HCT116 (cell line): ENCODE measurements at regions not wholly inside any gene's neighbourhood (a gene's known extent, or its start where the extent isn't known, plus 50 kb on each side); places are given as distances from the start of the nearest gene placed in this dataset.

Experiments
- ATAC-seq: fragments of 200-7000 bp; cut with Tn5 transposase; 2 replicates; pipeline ENCODE4 v1.9.1; 2020; ENCODE audit warnings: mild to moderate bottlenecking, moderate library complexity
- BruUV-seq: library from RNA; stranded (reverse); fragments of 400-500 nt; replicated peaks from 2 replicates; lab custom pipeline; 2021; lab: Mats Ljungman, UMichigan
- CTCF ChIA-PET: fragments of 300-600 bp; sonication (Branson Sonifier 250); formaldehyde crosslinking; loops from one replicate; lab custom pipeline; 2021; ENCODE audit warnings: antibody characterized with exemption; lab: Charles Lee
- POLR2A ChIA-PET: fragments of 300-600, 350-600 bp; sonication (Branson Sonifier 250); formaldehyde crosslinking; loops from one replicate; lab custom pipeline; 2021; ENCODE audit warnings: antibody characterized with exemption; lab: Charles Lee
- RAD21 ChIA-PET, 2 experiments: fragments of 300-600 bp; sonication (Branson Sonifier 250); formaldehyde crosslinking; loops; one replicate each; lab custom pipeline; 2023; ENCODE audit warnings: low total read pairs in 2 of 2; ENCODE audit not compliant: uncharacterized antibody in 2 of 2, unreplicated experiment in 2 of 2, low non-redundant PET in 1 of 2; lab: Charles Lee
- DNase-seq: peaks from one replicate; pipeline ENCODE4 v3.0.0-alpha.2; 2010; ENCODE audit warnings: low read depth, low spot score
- H2AFZ ChIP-seq: fragments of 200-600 bp; shearing (Covaris generic), sonication (generic); 2 replicates; pipeline ENCODE4 v1.6.1; 2017; ENCODE audit warnings: low read depth, mixed run types, mixed read lengths, antibody characterized with exemption, low read length; ENCODE audit not compliant: poor library complexity, severe bottlenecking
- H3K27ac ChIP-seq: 2 replicates; pipeline ENCODE4 v1.5.1; 2012; ENCODE audit warnings: low read depth, low read length
- H3K27me3 ChIP-seq: fragments of 200-600 bp; sonication (generic); 2 replicates; pipeline ENCODE4 v1.6.1; 2016; ENCODE audit warnings: mixed run types, low read length, mixed read lengths; ENCODE audit not compliant: insufficient read depth
- H3K36me3 ChIP-seq, 2 experiments: fragments of 200-500 bp in 1 of 2; fragments of 200-600 bp in 1 of 2; sonication (Bioruptor generic) in 1 of 2; sonication (generic) in 1 of 2; 2 replicates each; pipeline versions ENCODE4 v1.5.1 to v1.6.1; 2014 to 2016; ENCODE audit warnings: low read length in 2 of 2, inconsistent platforms in 1 of 2, mixed read lengths in 1 of 2, mixed run types in 1 of 2; ENCODE audit not compliant: insufficient read depth in 2 of 2, control insufficient read depth in 1 of 2
- H3K4me1 ChIP-seq, 2 experiments: fragments of 200-600 bp in 1 of 2; sonication (generic) in 1 of 2; 2 replicates each; pipeline versions ENCODE4 v1.5.1 to v1.6.1; 2012 to 2017; ENCODE audit warnings: low read length in 2 of 2, inconsistent platforms in 1 of 2, mild to moderate bottlenecking in 1 of 2, mixed read lengths in 1 of 2, mixed run types in 1 of 2, moderate library complexity in 1 of 2; ENCODE audit not compliant: insufficient read depth in 2 of 2, control insufficient read depth in 1 of 2
- H3K4me2 ChIP-seq: fragments of 200-600 bp; sonication (generic); 2 replicates; pipeline ENCODE4 v1.6.1; 2017; ENCODE audit warnings: mixed run types, low read length, mixed read lengths
- H3K4me3 ChIP-seq, 2 experiments: fragments of 200-600 bp in 1 of 2; sonication (generic) in 1 of 2; replicated peaks in 1 of 2; 2 replicates each; pipeline ENCODE4 v1.5.1; 2011 to 2016; ENCODE audit warnings: low read length in 2 of 2, control low read depth in 1 of 2, low read depth in 1 of 2, mild to moderate bottlenecking in 1 of 2, mixed read lengths in 1 of 2, mixed run types in 1 of 2
- H3K79me2 ChIP-seq: fragments of 200-600 bp; sonication (generic); 2 replicates; pipeline ENCODE4 v1.6.1; 2017; ENCODE audit warnings: mild to moderate bottlenecking, mixed run types, low read length, moderate library complexity, mixed read lengths; ENCODE audit not compliant: insufficient read depth
- H3K9ac ChIP-seq: fragments of 200-600 bp; sonication (generic); 2 replicates; pipeline ENCODE4 v1.6.1; 2016; ENCODE audit warnings: low read length, mixed read lengths
- H3K9me2 ChIP-seq: fragments of 200-600 bp; sonication (generic), shearing (Covaris generic); 2 replicates; pipeline ENCODE4 v1.6.1; 2017; ENCODE audit warnings: mixed run types, mild to moderate bottlenecking, moderate library complexity; ENCODE audit not compliant: insufficient read depth
- H3K9me3 ChIP-seq, 2 experiments: fragments of 200-500 bp in 1 of 2; fragments of 200-600 bp in 1 of 2; sonication (Bioruptor generic) in 1 of 2; sonication (generic) in 1 of 2; 2 replicates each; pipeline ENCODE4 v1.6.1; 2014 to 2017; ENCODE audit warnings: low read length in 2 of 2, mixed read lengths in 2 of 2, inconsistent platforms in 1 of 2, low read depth in 1 of 2, mild to moderate bottlenecking in 1 of 2, mixed run types in 1 of 2, moderate library complexity in 1 of 2; ENCODE audit not compliant: control insufficient read depth in 1 of 2, insufficient read depth in 1 of 2
- H4K20me1 ChIP-seq: fragments of 200-600 bp; sonication (generic), shearing (Covaris generic); 2 replicates; pipeline ENCODE4 v1.6.1; 2017; ENCODE audit warnings: mixed run types, mild to moderate bottlenecking, moderate library complexity; ENCODE audit not compliant: insufficient read depth
- ATF3 ChIP-seq: IDR thresholded peaks from 2 replicates; pipeline ENCODE4 v1.6.1; 2012
- CBX3 ChIP-seq: IDR thresholded peaks from 2 replicates; pipeline ENCODE4 v1.6.1; 2012; ENCODE audit warnings: low read depth
- CEBPB ChIP-seq: IDR thresholded peaks from 2 replicates; pipeline ENCODE4 v1.6.1; 2012; ENCODE audit warnings: low read depth
- CTCF ChIP-seq, 3 experiments: fragments of 200-600 bp in 1 of 3; sonication (generic) in 1 of 3; IDR thresholded peaks in 2 of 3; conservative IDR thresholded peaks in 1 of 3; 2 replicates each; pipeline ENCODE4 v1.5.1; 2012 to 2017; ENCODE audit warnings: low read depth in 2 of 3, low read length in 2 of 3, antibody characterized with exemption in 1 of 3, borderline replicate concordance in 1 of 3, control low read depth in 1 of 3, mild to moderate bottlenecking in 1 of 3, mixed read lengths in 1 of 3, mixed run types in 1 of 3, moderate library complexity in 1 of 3; ENCODE audit not compliant: insufficient read depth in 1 of 3
- EGR1 ChIP-seq: IDR thresholded peaks from 2 replicates; pipeline ENCODE4 v1.6.1; 2012; ENCODE audit warnings: low read depth
- EZH2 ChIP-seq: fragments of 200-600 bp; sonication (generic); IDR thresholded peaks from 2 replicates; pipeline ENCODE4 v1.6.1; 2017; ENCODE audit warnings: antibody characterized with exemption, mixed run types
- JUND ChIP-seq: IDR thresholded peaks from 2 replicates; pipeline ENCODE4 v1.6.1; 2012
- POLR2A ChIP-seq: IDR thresholded peaks from 2 replicates; pipeline ENCODE4 v1.7.0; 2011; ENCODE audit warnings: borderline replicate concordance; ENCODE audit not compliant: insufficient read depth, insufficient read length; ENCODE audit errors: extremely low read depth
- RAD21 ChIP-seq: IDR thresholded peaks from 2 replicates; pipeline ENCODE4 v1.6.1; 2012; ENCODE audit warnings: low read depth, mild to moderate bottlenecking
- REST ChIP-seq: IDR thresholded peaks from 2 replicates; pipeline ENCODE4 v1.6.1; 2012; ENCODE audit warnings: low read depth
- YY1 ChIP-seq: IDR thresholded peaks from 2 replicates; pipeline ENCODE4 v1.6.1; 2011; ENCODE audit warnings: low read length, low read depth, moderate library complexity, mild to moderate bottlenecking; ENCODE audit not compliant: insufficient replicate concordance; ENCODE audit errors: extremely low read depth
- ZBTB33 ChIP-seq: IDR thresholded peaks from 2 replicates; pipeline ENCODE4 v1.6.1; 2011; ENCODE audit warnings: mild to moderate bottlenecking, low read length, moderate library complexity; ENCODE audit not compliant: insufficient replicate concordance; ENCODE audit errors: extremely low read depth
- ZFX ChIP-seq: fragments of 450-650 bp; IDR thresholded peaks from 2 replicates; pipeline ENCODE4 v1.6.1; 2017
- ZNF274 ChIP-seq: fragments of 200-500 bp; sonication (Bioruptor generic); IDR thresholded peaks from 2 replicates; pipeline ENCODE4 v1.6.1; 2014; ENCODE audit warnings: mild to moderate bottlenecking, low read depth, low read length, inconsistent platforms
- intact Hi-C: fragments of 100-400 bp; cut with micrococcal nuclease; formaldehyde crosslinking; loops from 2 replicates; pipeline ENCODE4 v1.10.0; 2022

GRCh38 chr10:111289461-111289860, 212.6 kb downstream of the ADRA2A start:
- no peaks in the 10 kb centered on the region for H4K20me1 ChIP-seq
- CTCF ChIA-PET: no interaction called here
- H3K9me2 ChIP-seq: no peaks in the 10 kb centered on the region
- no peak overlapping the region for H2AFZ ChIP-seq
- no TSS peak for BruUV-seq
- H3K27ac ChIP-seq: no peak overlapping the region
- no peaks in the 10 kb centered on the region for H3K36me3 ChIP-seq
- H3K9me3 ChIP-seq: no peaks in the 10 kb centered on the region
- H3K79me2 ChIP-seq: no peaks in the 10 kb centered on the region
- DNase-seq: no peak
- H3K4me3 ChIP-seq: no peak overlapping the region
- no peak overlapping the region for H3K9ac ChIP-seq
- POLR2A ChIA-PET: no interaction called here
- no peaks in the 10 kb centered on the region for H3K4me1 ChIP-seq
- H3K27me3 ChIP-seq: peaks cover 49% of the 10 kb centered on the region
- intact Hi-C loops: no loop called here
- TF ChIP-seq RAD21: no peak
- no peak for TF ChIP-seq CTCF (IDR thresholded peaks at IDR 0.05 in 2 of 3, conservative IDR thresholded peaks at IDR 0.05 in 1 of 3; ENCODE audit: borderline replicate concordance in 1 of 3, insufficient read depth in 1 of 3, low read depth in 2 of 3, low read length in 2 of 3)
- no peak for TF ChIP-seq ZBTB33
- TF ChIP-seq JUND: no peak
- TF ChIP-seq REST: no peak
- no peak for TF ChIP-seq ATF3
- no peak for TF ChIP-seq EZH2
- no peak for TF ChIP-seq CEBPB
- TF ChIP-seq YY1: no peak
- TF ChIP-seq ZFX: no peak
- TF ChIP-seq ZNF274: no peak
- no peak for TF ChIP-seq EGR1
- TF ChIP-seq CBX3: no peak
- no peak for TF ChIP-seq POLR2A
- no peak overlapping the region for H3K4me2 ChIP-seq
- ATAC-seq: no peak
- RAD21 ChIA-PET: no interaction called here
